Liver (tissue), 8 donors: ENCODE measurements at regions not wholly inside any gene's neighbourhood (a gene's known extent, or its start where the extent isn't known, plus 50 kb on each side); places are given as distances from the start of the nearest gene placed in this dataset.
"Not testable (repeated sequence)": the region's sequence is repeated elsewhere in the genome, so short reads cannot be mapped to it uniquely, and the experiment has no call there.

Source experiments
- DNase-seq: peaks from one replicate; pipeline ENCODE4 v3.0.0-alpha.2; 2017; ENCODE audit warnings: low spot score
- H3K27ac ChIP-seq, 2 donors: one replicate each; pipeline ENCODE4 v1.7.0; 2013; ENCODE audit warnings: inconsistent platforms in 2 of 2, low read length in 2 of 2, control low read depth in 1 of 2, low read depth in 1 of 2, mild to moderate bottlenecking in 1 of 2
- H3K27me3 ChIP-seq, 4 donors: one replicate each; pipeline versions ENCODE4 v1.6.1 to v1.7.0; 2013; ENCODE audit warnings: low read length in 3 of 4, inconsistent platforms in 1 of 4, mild to moderate bottlenecking in 1 of 4, moderate library complexity in 1 of 4; ENCODE audit not compliant: control insufficient read depth in 4 of 4, insufficient read depth in 4 of 4
- H3K36me3 ChIP-seq, 4 donors: one replicate each; pipeline versions ENCODE4 v1.6.1 to v1.7.0; 2013; ENCODE audit warnings: low read length in 3 of 4, mild to moderate bottlenecking in 3 of 4, low read depth in 1 of 4, moderate library complexity in 1 of 4; ENCODE audit not compliant: control insufficient read depth in 4 of 4, insufficient read depth in 3 of 4
- H3K4me1 ChIP-seq, 4 donors: one replicate each; pipeline versions ENCODE4 v1.6.1 to v1.7.0; 2013; ENCODE audit warnings: low read length in 3 of 4, mild to moderate bottlenecking in 3 of 4, moderate library complexity in 1 of 4; ENCODE audit not compliant: control insufficient read depth in 4 of 4, insufficient read depth in 4 of 4
- H3K4me3 ChIP-seq, 3 donors: one replicate each; pipeline versions ENCODE4 v1.6.1 to v1.7.0; 2013; ENCODE audit warnings: low read length in 3 of 3, control low read depth in 1 of 3, low read depth in 1 of 3, mild to moderate bottlenecking in 1 of 3
- H3K9ac ChIP-seq, 2 donors: one replicate each; pipeline ENCODE4 v1.7.0; 2013; ENCODE audit warnings: low read length in 2 of 2, mild to moderate bottlenecking in 2 of 2, moderate library complexity in 2 of 2, control low read depth in 1 of 2, low read depth in 1 of 2
- H3K9me3 ChIP-seq, 4 donors: one replicate each; pipeline versions ENCODE4 v1.6.1 to v1.7.0; 2013; ENCODE audit warnings: low read length in 3 of 4; ENCODE audit not compliant: control insufficient read depth in 4 of 4
- ATF3 ChIP-seq: IDR thresholded peaks from 2 replicates; pipeline ENCODE4 v1.6.1; 2016; ENCODE audit warnings: antibody characterized with exemption
- CTCF ChIP-seq: fragments of 150-350 bp; IDR thresholded peaks from 2 replicates; pipeline ENCODE4 v1.5.1; 2017; ENCODE audit warnings: improper control_type of control experiment, low read depth, low read length; ENCODE audit not compliant: missing input control
- EGR1 ChIP-seq, 2 donors: IDR thresholded peaks; 2 replicates each; pipeline ENCODE4 v1.6.1; 2016 to 2018; ENCODE audit warnings: antibody characterized with exemption in 2 of 2, low read depth in 2 of 2
- FOXA1 ChIP-seq: IDR thresholded peaks from 2 replicates; pipeline ENCODE4 v1.6.1; 2016; ENCODE audit warnings: antibody characterized with exemption
- FOXA2 ChIP-seq: IDR thresholded peaks from 2 replicates; pipeline ENCODE4 v1.6.1; 2016; ENCODE audit warnings: antibody characterized with exemption
- JUND ChIP-seq, 2 donors: IDR thresholded peaks; 2 replicates each; pipeline ENCODE4 v1.6.1; 2016; ENCODE audit warnings: antibody characterized with exemption in 2 of 2
- NR2F2 ChIP-seq: IDR thresholded peaks from 2 replicates; pipeline ENCODE4 v1.6.1; 2016; ENCODE audit warnings: antibody characterized with exemption
- REST ChIP-seq: IDR thresholded peaks from 2 replicates; pipeline ENCODE4 v1.6.1; 2016; ENCODE audit warnings: antibody characterized with exemption, mild to moderate bottlenecking
- SP1 ChIP-seq: IDR thresholded peaks from 2 replicates; pipeline ENCODE4 v1.6.1; 2018; ENCODE audit warnings: antibody characterized with exemption, mild to moderate bottlenecking
- TAF1 ChIP-seq: conservative IDR thresholded peaks from 2 replicates; pipeline ENCODE4 v1.6.1; 2016; ENCODE audit warnings: antibody characterized with exemption, mild to moderate bottlenecking
- YY1 ChIP-seq: IDR thresholded peaks from 2 replicates; pipeline ENCODE4 v1.6.1; 2016; ENCODE audit warnings: antibody characterized with exemption, mild to moderate bottlenecking
- WGBS: extraction: QIAGEN DNeasy Blood & Tissue Kit; methylation state at CpG from one replicate; pipeline ENCODE4 v1.1.7; 2013; 5-methylcytosine and 5-hydroxymethylcytosine counted together
- donor health status: healthy.
- donor health status: healthy.
- donor health status: healthy.
- donor health status: healthy.
- donor health status: healthy.

GRCh38 chr15:35254908-35255307 lies 169.8 kb upstream of the NANOGP8 start:
- 92% methylated on average over 5 of the region's 5 CpGs for WGBS

GRCh38 chr15:35254062-35254461 lies 169.0 kb upstream of the NANOGP8 start:
- no peak overlapping the region for H3K9ac ChIP-seq
- H3K4me3 ChIP-seq: no peak overlapping the region

More at GRCh38 chr15:35254908-35255307, 169.8 kb upstream of the NANOGP8 start:
- H3K36me3 ChIP-seq, H3K4me1 ChIP-seq, H3K9me3 ChIP-seq, H3K27ac ChIP-seq, H3K27me3 ChIP-seq, H3K4me3 ChIP-seq, DNase-seq, H3K9ac ChIP-seq: not testable (repeated sequence)

GRCh38 chr15:35252351-35252865 lies 167.3 kb upstream of the NANOGP8 start:
- TF ChIP-seq CTCF (no peak), YY1 (no peak), JUND (IDR thresholded peaks at IDR 0.05) (no peak), REST (no peak), NR2F2 (no peak), FOXA1 (no peak), ATF3 (no peak), FOXA2 (no peak), TAF1 (no peak), EGR1 (IDR thresholded peaks at IDR 0.05; ENCODE audit: low read depth in 2 of 2) (no peak)

More at GRCh38 chr15:35254062-35254461, 169.0 kb upstream of the NANOGP8 start:
- H3K4me1 ChIP-seq: no peaks in the 10 kb centered on the region
- TF ChIP-seq SP1: no peak
- no peak for TF ChIP-seq YY1
- TF ChIP-seq REST: no peak
- no peaks in the 10 kb centered on the region for H3K36me3 ChIP-seq
- no peaks in the 10 kb centered on the region for H3K9me3 ChIP-seq
- no peaks in the 10 kb centered on the region for H3K27me3 ChIP-seq
- WGBS: 91% methylated on average over 1 of the region's 1 CpG
- no peak for DNase-seq
- H3K27ac ChIP-seq: no peak overlapping the region

More at GRCh38 chr15:35252351-35252865, 167.3 kb upstream of the NANOGP8 start:
- Histone ChIP-seq H3K27ac (no peak overlapping the region), H3K9ac (no peak overlapping the region), H3K4me1 (peaks cover 2 to 10% (median 4%) of the 10 kb centered on the region in 4 donors), H3K4me3 (no peak overlapping the region), H3K36me3 (no peaks in the 10 kb centered on the region), H3K27me3 (no peaks in the 10 kb centered on the region), H3K9me3 (no peaks in the 10 kb centered on the region)
- 78% methylated on average over 3 of the region's 3 CpGs for WGBS
- DNase-seq: no peak
